ENCODE measurements at regions not wholly inside any gene's neighbourhood (a gene's known extent, or its start where the extent isn't known, plus 50 kb on each side); places are given as distances from the start of the nearest gene placed in this dataset.

- CTCF ChIA-PET, result no interaction called here
- no peaks in the 10 kb centered on the region for H3K36me3 Mint-ChIP-seq (ENCODE audit: insufficient read depth, unreplicated experiment)
- BruUV-seq (replicated peaks), result no TSS peak
Observed at GRCh38 chr14:56741325-56741724, 69.0 kb downstream of the OTX2 start.

GRCh38 chr14:56738020-56738419, 72.3 kb downstream of the OTX2 start:
- H3K4me3 ChIP-seq (ENCODE audit: low read depth, low read length), result no peak overlapping the region
- peaks cover 6% of the 10 kb centered on the region for H3K4me1 Mint-ChIP-seq (ENCODE audit: low read depth, unreplicated experiment)
- ChIA-PET CTCF (no interaction called here), POLR2A (no interaction called here)
- no peak overlapping the region for H3K4me3 Mint-ChIP-seq (ENCODE audit: unreplicated experiment)
- H3K9me3 ChIP-seq, result no peaks in the 10 kb centered on the region
- no TSS peak for BruUV-seq (replicated peaks)
- H3K36me3 ChIP-seq (ENCODE audit: control insufficient read depth, insufficient read depth, low read length), result no peaks in the 10 kb centered on the region
- no peaks in the 10 kb centered on the region for H3K27me3 Mint-ChIP-seq (ENCODE audit: insufficient read depth, unreplicated experiment)
- H3K4me1 ChIP-seq, result no peaks in the 10 kb centered on the region
- no peak overlapping the region for H3K27ac Mint-ChIP-seq (ENCODE audit: unreplicated experiment)
- no peak for DNase-seq
- H3K36me3 Mint-ChIP-seq (ENCODE audit: insufficient read depth, unreplicated experiment), result no peaks in the 10 kb centered on the region
- no peaks in the 10 kb centered on the region for H3K9me3 Mint-ChIP-seq (ENCODE audit: unreplicated experiment)
- intact Hi-C loops (cut with micrococcal nuclease; ENCODE audit: unreplicated experiment), result no loop called here
- TF ChIP-seq CTCF (IDR thresholded peaks at IDR 0.05; ENCODE audit: insufficient read depth in 1 of 2, low read depth in 1 of 2, low read length in 1 of 2, severe bottlenecking in 1 of 2, unreplicated experiment in 1 of 2), result no peak
- no peaks in the 10 kb centered on the region for H3K27me3 ChIP-seq (replicated peaks; ENCODE audit: control insufficient read depth, insufficient read depth, low read length)

More at GRCh38 chr14:56741325-56741724, 69.0 kb downstream of the OTX2 start:
- Mint-ChIP-seq H3K4me1 (ENCODE audit: low read depth, unreplicated experiment) (peaks cover 13% of the 10 kb centered on the region), H3K4me3 (ENCODE audit: unreplicated experiment) (no peak overlapping the region), H3K27ac (ENCODE audit: unreplicated experiment) (no peak overlapping the region), H3K27me3 (ENCODE audit: insufficient read depth, unreplicated experiment) (no peaks in the 10 kb centered on the region), H3K9me3 (ENCODE audit: unreplicated experiment) (no peaks in the 10 kb centered on the region)
- intact Hi-C loops (cut with micrococcal nuclease; ENCODE audit: unreplicated experiment), result no loop called here
- 0 out of 2 replicates have a peak, but pooled peaks cover 8% of the 10 kb centered on the region for H3K4me1 ChIP-seq
- H3K9me3 ChIP-seq, result no peaks in the 10 kb centered on the region
- POLR2A ChIA-PET, result no interaction called here
- no peaks in the 10 kb centered on the region for H3K36me3 ChIP-seq (ENCODE audit: control insufficient read depth, insufficient read depth, low read length)
- H3K4me3 ChIP-seq (ENCODE audit: low read depth, low read length), result no peak overlapping the region
- DNase-seq, result no peak
- no peak for TF ChIP-seq CTCF (IDR thresholded peaks at IDR 0.05; ENCODE audit: insufficient read depth in 1 of 2, low read depth in 1 of 2, low read length in 1 of 2, severe bottlenecking in 1 of 2, unreplicated experiment in 1 of 2)
- no peaks in the 10 kb centered on the region for H3K27me3 ChIP-seq (replicated peaks; ENCODE audit: control insufficient read depth, insufficient read depth, low read length)

GRCh38 chr14:56733396-56733795, 76.9 kb downstream of the OTX2 start:
- intact Hi-C loops (cut with micrococcal nuclease; ENCODE audit: unreplicated experiment), result no loop called here
- H3K4me1 ChIP-seq, result no peaks in the 10 kb centered on the region
- Mint-ChIP-seq H3K27ac (ENCODE audit: unreplicated experiment) (no peak overlapping the region), H3K4me1 (ENCODE audit: low read depth, unreplicated experiment) (peaks cover 13% of the 10 kb centered on the region), H3K36me3 (ENCODE audit: insufficient read depth, unreplicated experiment) (no peaks in the 10 kb centered on the region), H3K9me3 (ENCODE audit: unreplicated experiment) (no peaks in the 10 kb centered on the region), H3K4me3 (ENCODE audit: unreplicated experiment) (no peak overlapping the region), H3K27me3 (ENCODE audit: insufficient read depth, unreplicated experiment) (no peaks in the 10 kb centered on the region)
- no peaks in the 10 kb centered on the region for H3K36me3 ChIP-seq (ENCODE audit: control insufficient read depth, insufficient read depth, low read length)
- no peak for DNase-seq
- BruUV-seq (replicated peaks), result no TSS peak
- no peaks in the 10 kb centered on the region for H3K9me3 ChIP-seq
- no peak overlapping the region for H3K4me3 ChIP-seq (ENCODE audit: low read depth, low read length)
- H3K27me3 ChIP-seq (replicated peaks; ENCODE audit: control insufficient read depth, insufficient read depth, low read length), result no peaks in the 10 kb centered on the region
- ChIA-PET POLR2A (no interaction called here), CTCF (no interaction called here)
- no peak for TF ChIP-seq CTCF (IDR thresholded peaks at IDR 0.05; ENCODE audit: insufficient read depth in 1 of 2, low read depth in 1 of 2, low read length in 1 of 2, severe bottlenecking in 1 of 2, unreplicated experiment in 1 of 2)

Data from Caco-2 (cell line).